GM23338 (cell line): ENCODE measurements at regions not wholly inside any gene's neighbourhood (a gene's known extent, or its start where the extent isn't known, plus 50 kb on each side); places are given as distances from the start of the nearest gene placed in this dataset.

Source experiments
- CTCF ChIP-seq, 2 experiments: fragments of 200-600 bp in 1 of 2; sonication (generic) in 1 of 2; conservative IDR thresholded peaks; 2 replicates each; pipeline versions ENCODE4 v1.5.1 to v1.6.1; 2016 to 2017; ENCODE audit warnings: antibody characterized with exemption in 2 of 2, low read depth in 2 of 2, mild to moderate bottlenecking in 2 of 2, moderate library complexity in 1 of 2
- EZH2 ChIP-seq: fragments of 200-600 bp; sonication (generic); IDR thresholded peaks from one replicate; pipeline ENCODE4 v1.8.0; 2017; ENCODE audit warnings: antibody characterized with exemption, mild to moderate bottlenecking, low read depth; ENCODE audit not compliant: unreplicated experiment
- EZH2phosphoT487 ChIP-seq: fragments of 200-600 bp; sonication (generic); IDR thresholded peaks from one replicate; pipeline ENCODE4 v1.8.1; 2018; ENCODE audit warnings: antibody characterized with exemption; ENCODE audit not compliant: unreplicated experiment
- POLR2AphosphoS5 ChIP-seq: IDR thresholded peaks from 2 replicates; pipeline ENCODE4 v1.6.1; 2016; ENCODE audit warnings: antibody characterized with exemption, low read depth
- ZNF114 ChIP-seq: fragments of 250-450 bp; sonication (Bioruptor Pico); IDR thresholded peaks from 2 replicates; pipeline ENCODE4 v1.5.0; 2020; ENCODE audit warnings: mild to moderate bottlenecking, moderate library complexity

DNA sequence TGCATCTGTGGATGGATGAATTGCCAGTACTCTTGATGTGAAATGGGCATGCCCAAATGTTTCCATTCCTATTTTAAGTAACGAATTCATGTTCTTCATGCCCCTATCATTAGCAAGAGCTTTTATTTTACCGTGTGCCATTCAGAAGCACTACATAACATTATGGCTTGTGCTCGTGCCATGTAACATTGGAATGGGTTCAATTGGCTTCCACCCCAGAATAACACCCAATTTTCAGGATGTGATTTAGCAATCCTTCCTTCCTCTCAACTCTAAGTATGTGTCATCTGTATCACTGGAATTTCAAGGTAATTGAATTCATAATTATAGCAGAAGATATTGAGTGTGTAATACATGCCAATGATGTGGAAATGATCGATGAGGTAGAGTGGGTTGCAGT is 145.8 kb upstream of the TMPO start:
- TF ChIP-seq EZH2phosphoT487 (no peak), POLR2AphosphoS5 (no peak), CTCF (conservative IDR thresholded peaks at IDR 0.05; ENCODE audit: low read depth in 2 of 2) (no peak), ZNF114 (no peak), EZH2 (no peak)
